B cell (primary cell): ENCODE measurements at regions not wholly inside any gene's neighbourhood (a gene's known extent, or its start where the extent isn't known, plus 50 kb on each side); places are given as distances from the start of the nearest gene placed in this dataset.
"Not testable (repeated sequence)": the region's sequence is repeated elsewhere in the genome, so short reads cannot be mapped to it uniquely, and the experiment has no call there.

Experiments
- EZH2 ChIP-seq: IDR thresholded peaks from 2 replicates; pipeline ENCODE4 v1.6.1; 2012; ENCODE audit warnings: borderline replicate concordance, low read depth, mild to moderate bottlenecking, moderate library complexity, low read length; ENCODE audit not compliant: insufficient read depth, poor library complexity, severe bottlenecking
- TF ChIP-seq, protein P1 (sequence below): fragments of 200-600 bp; IDR thresholded peaks from one replicate; pipeline ENCODE4 v1.8.0; 2022; ENCODE audit warnings: antibody characterized with exemption, mild to moderate bottlenecking

DNA sequence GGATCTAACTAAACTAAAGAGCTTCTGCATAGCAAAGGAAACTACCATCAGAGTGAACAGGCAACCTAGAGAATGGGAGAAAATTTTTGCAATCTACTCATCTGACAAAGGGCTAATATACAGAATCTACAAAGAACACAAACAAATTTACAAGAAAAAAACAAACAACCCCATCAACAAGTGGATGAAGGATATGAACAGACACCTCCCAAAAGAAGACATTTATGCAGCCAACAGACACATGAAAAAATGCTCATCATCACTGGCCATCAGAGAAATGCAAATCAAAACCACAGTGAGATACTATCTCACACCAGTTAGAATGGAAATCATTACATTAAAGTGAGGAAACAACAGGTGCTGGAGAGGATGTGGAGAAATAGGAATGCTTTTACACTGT lies 52.1 kb upstream of the SH3RF1 start:
- TF ChIP-seq, protein P1, sequence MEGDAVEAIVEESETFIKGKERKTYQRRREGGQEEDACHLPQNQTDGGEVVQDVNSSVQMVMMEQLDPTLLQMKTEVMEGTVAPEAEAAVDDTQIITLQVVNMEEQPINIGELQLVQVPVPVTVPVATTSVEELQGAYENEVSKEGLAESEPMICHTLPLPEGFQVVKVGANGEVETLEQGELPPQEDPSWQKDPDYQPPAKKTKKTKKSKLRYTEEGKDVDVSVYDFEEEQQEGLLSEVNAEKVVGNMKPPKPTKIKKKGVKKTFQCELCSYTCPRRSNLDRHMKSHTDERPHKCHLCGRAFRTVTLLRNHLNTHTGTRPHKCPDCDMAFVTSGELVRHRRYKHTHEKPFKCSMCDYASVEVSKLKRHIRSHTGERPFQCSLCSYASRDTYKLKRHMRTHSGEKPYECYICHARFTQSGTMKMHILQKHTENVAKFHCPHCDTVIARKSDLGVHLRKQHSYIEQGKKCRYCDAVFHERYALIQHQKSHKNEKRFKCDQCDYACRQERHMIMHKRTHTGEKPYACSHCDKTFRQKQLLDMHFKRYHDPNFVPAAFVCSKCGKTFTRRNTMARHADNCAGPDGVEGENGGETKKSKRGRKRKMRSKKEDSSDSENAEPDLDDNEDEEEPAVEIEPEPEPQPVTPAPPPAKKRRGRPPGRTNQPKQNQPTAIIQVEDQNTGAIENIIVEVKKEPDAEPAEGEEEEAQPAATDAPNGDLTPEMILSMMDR: not testable (repeated sequence)
- TF ChIP-seq EZH2: not testable (repeated sequence)
